ENCODE measurements at regions not wholly inside any gene's neighbourhood (a gene's known extent, or its start where the extent isn't known, plus 50 kb on each side); places are given as distances from the start of the nearest gene placed in this dataset.

GRCh38 chr9:96183751-96184150 lies 118.2 kb downstream of the HSD17B3 start:
- DNase-seq, result no peak

- DNase-seq, result no peak
These were observed 123.8 kb downstream of the HSD17B3 start for GRCh38 chr9:96178153-96178552.

- DNase-seq, result no peak
These were observed 124.3 kb downstream of the HSD17B3 start for GRCh38 chr9:96177719-96178028.

- DNase-seq, result no peak
These were observed 124.8 kb downstream of the HSD17B3 start for GRCh38 chr9:96177005-96177718.

GRCh38 chr9:96175796-96176195 lies 126.2 kb downstream of the HSD17B3 start:
- no peak for DNase-seq

- DNase-seq, result no peak
These were observed 127.0 kb downstream of the HSD17B3 start for GRCh38 chr9:96175001-96175400.

- DNase-seq, result no peak
These were observed 127.6 kb downstream of the HSD17B3 start for GRCh38 chr9:96174371-96174770.

- no peak for DNase-seq
These were observed 128.3 kb downstream of the HSD17B3 start for GRCh38 chr9:96173640-96174039.

- no peak for DNase-seq
These were observed 129.2 kb downstream of the HSD17B3 start for GRCh38 chr9:96172797-96173196.

GRCh38 chr9:96171728-96172127 lies 130.2 kb downstream of the HSD17B3 start:
- no peak for DNase-seq

GRCh38 chr9:96169901-96170300 lies 132.1 kb downstream of the HSD17B3 start:
- no peak for DNase-seq

GRCh38 chr9:96169484-96169883 lies 132.5 kb downstream of the HSD17B3 start:
- no peak for DNase-seq

GRCh38 chr9:96168882-96169281 lies 133.1 kb downstream of the HSD17B3 start:
- DNase-seq, result no peak

GRCh38 chr9:96167011-96167410 lies 135.0 kb downstream of the HSD17B3 start:
- no peak for DNase-seq

- DNase-seq, result no peak
These were observed 137.7 kb downstream of the HSD17B3 start for GRCh38 chr9:96164268-96164683.

GRCh38 chr9:96163712-96164111 lies 138.3 kb downstream of the HSD17B3 start:
- no peak for DNase-seq

GRCh38 chr9:96163161-96163560 lies 138.8 kb downstream of the HSD17B3 start:
- DNase-seq, result no peak

- no peak for DNase-seq
These were observed 140.2 kb downstream of the HSD17B3 start for GRCh38 chr9:96161819-96162218.

- no peak for DNase-seq
These were observed 141.1 kb downstream of the HSD17B3 start for GRCh38 chr9:96160866-96161265.

- no peak for DNase-seq
These were observed 141.8 kb downstream of the HSD17B3 start for GRCh38 chr9:96160168-96160567.

GRCh38 chr9:96159596-96159995 lies 142.4 kb downstream of the HSD17B3 start:
- DNase-seq, result no peak

- DNase-seq, result no peak
These were observed 142.9 kb downstream of the HSD17B3 start for GRCh38 chr9:96158909-96159575.

- DNase-seq, result no peak
These were observed 143.8 kb downstream of the HSD17B3 start for GRCh38 chr9:96158147-96158546.

GRCh38 chr9:96157675-96158074 lies 144.3 kb downstream of the HSD17B3 start:
- no peak for DNase-seq

Data from CD4-positive, alpha-beta T cell treated with Interleukin-17A for 4 hours (primary cell).